Activated naive CD4-positive, alpha-beta T cell treated with anti-CD3 and anti-CD28 coated beads, Interleukin-2, amount 50 U/mL, for 72 hours (primary cell): ENCODE measurements at regions not wholly inside any gene's neighbourhood (a gene's known extent, or its start where the extent isn't known, plus 50 kb on each side); places are given as distances from the start of the nearest gene placed in this dataset.
"Not testable (repeated sequence)": the region's sequence is repeated elsewhere in the genome, so short reads cannot be mapped to it uniquely, and the experiment has no call there.

Source experiments
- ATAC-seq, 2 donors: fragments of 150-1000 bp; cut with Tn5 transposase; 2 replicates each; pipeline ENCODE4 v1.10.0; 2021; ENCODE audit warnings: mild to moderate bottlenecking in 2 of 2, moderate library complexity in 2 of 2
- DNase-seq, 2 donors: peaks; one replicate each; pipeline ENCODE4 v3.0.0; 2021 to 2022; ENCODE audit warnings: low spot score in 2 of 2
- H3K27ac Mint-ChIP-seq, 2 donors: one replicate each; pipeline ENCODE4 v1.8.0; 2022; ENCODE audit warnings: mild to moderate bottlenecking in 2 of 2, mixed read lengths in 2 of 2
- H3K36me3 Mint-ChIP-seq, 2 donors: one replicate each; pipeline ENCODE4 v1.8.0; 2022; ENCODE audit warnings: mixed read lengths in 2 of 2
- H3K9me3 Mint-ChIP-seq, 2 donors: one replicate each; pipeline ENCODE4 v1.8.0; 2022; ENCODE audit warnings: mixed read lengths in 2 of 2

DNA sequence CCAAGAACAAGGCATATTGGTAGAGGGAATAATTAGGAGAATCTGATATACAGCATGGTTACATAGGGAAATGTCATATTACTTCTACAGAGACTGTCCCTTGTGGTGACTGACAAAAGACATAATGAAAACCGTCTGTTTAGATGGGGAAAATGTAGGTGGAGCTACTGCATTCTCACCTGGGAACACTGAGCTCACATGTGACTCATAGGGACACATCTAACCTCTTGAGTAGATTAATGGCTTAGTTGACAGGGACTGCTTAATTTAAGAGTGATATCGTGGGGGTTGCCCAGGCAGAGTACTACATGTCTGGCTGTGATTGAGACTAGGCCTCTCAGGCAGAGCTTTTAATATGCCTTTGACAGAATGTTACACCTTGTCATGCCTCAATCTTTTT lies 235.3 kb upstream of the ZFP64 start:
- ATAC-seq (no peak), DNase-seq (no peak)
- peaks cover 0 to 12% of the 10 kb centered on the region in 2 donors for H3K36me3 Mint-ChIP-seq
- no peak overlapping the region for H3K27ac Mint-ChIP-seq
- H3K9me3 Mint-ChIP-seq = peaks cover 14 to 23% of the 10 kb centered on the region in 2 donors

GRCh38 chr20:52425701-52426100 lies 234.1 kb upstream of the ZFP64 start:
- no peak for DNase-seq
- Mint-ChIP-seq H3K36me3 (peaks cover 0 to 9% of the 10 kb centered on the region in 2 donors), H3K9me3 (peaks cover 14% of the 10 kb centered on the region in 2 donors), H3K27ac (no peak overlapping the region)
- ATAC-seq = no peak

DNA sequence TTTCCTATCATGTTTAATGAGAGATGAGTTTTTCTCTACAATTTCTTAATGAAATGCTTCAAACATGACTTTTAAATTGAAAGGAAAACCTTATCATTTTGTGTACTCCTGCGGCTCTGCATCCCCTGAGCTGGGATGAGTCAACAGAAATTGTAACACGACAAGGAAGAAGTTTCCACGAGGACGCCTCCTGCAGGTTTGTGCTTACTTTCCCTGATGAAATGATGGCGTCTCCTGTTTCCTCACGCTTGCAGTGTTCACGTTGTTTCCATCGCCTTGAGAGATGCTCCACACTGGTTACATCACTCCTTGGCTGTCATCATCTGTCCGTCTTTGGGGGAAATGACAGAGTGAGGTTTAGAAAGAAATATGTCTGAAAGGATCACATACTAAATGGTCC lies 233.7 kb upstream of the ZFP64 start:
- Mint-ChIP-seq H3K9me3 (peaks cover 14% of the 10 kb centered on the region in 2 donors), H3K36me3 (peaks cover 0 to 7% of the 10 kb centered on the region in 2 donors), H3K27ac (peak overlapping the region; percentile 67 to 97)
- ATAC-seq = peak; percentile 20 to 35
- DNase-seq = no peak

DNA sequence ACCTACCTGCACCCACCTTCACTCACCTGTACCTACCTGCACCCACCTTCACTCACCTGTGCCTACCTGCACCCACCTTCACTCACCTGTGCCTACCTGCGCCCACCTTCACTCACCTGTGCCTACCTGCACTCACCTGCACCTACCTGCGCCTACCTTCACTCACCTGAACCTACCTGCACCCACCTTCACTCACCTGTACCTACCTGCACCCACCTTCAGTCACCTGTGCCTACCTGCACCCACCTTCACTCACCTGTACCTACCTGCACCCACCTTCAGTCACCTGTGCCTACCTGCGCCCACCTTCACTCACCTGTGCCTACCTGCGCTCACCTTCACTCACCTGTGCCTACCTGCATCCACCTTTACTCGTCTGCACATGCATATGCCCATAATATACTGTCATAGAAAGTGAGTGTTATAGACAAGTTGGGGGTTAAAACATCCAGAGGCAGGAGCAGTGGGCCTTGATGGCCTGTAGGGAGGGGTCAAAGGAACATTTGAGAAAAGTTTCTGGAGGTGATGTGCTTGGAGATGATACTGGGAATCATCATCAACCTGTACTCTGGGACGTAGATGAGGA lies 232.9 kb upstream of the ZFP64 start:
- ATAC-seq = peak; percentile 5 to 14
- Mint-ChIP-seq H3K9me3 (peaks cover 10 to 15% of the 10 kb centered on the region in 2 donors), H3K27ac (peak overlapping the region; percentile 67 to 97), H3K36me3 (peaks cover 0 to 12% of the 10 kb centered on the region in 2 donors)
- not testable (repeated sequence) for DNase-seq

GRCh38 chr20:52423536-52424140 lies 232.1 kb upstream of the ZFP64 start:
- DNase-seq, ATAC-seq: not testable (repeated sequence)
- peak overlapping the region; percentile 33 to 87 for H3K27ac Mint-ChIP-seq
- peaks cover 10 to 19% of the 10 kb centered on the region in 2 donors for H3K9me3 Mint-ChIP-seq
- H3K36me3 Mint-ChIP-seq = peaks cover 0 to 16% of the 10 kb centered on the region in 2 donors

- ATAC-seq = peak; percentile 24 to 34
- Mint-ChIP-seq H3K9me3 (peaks cover 10 to 22% of the 10 kb centered on the region in 2 donors), H3K27ac (peak overlapping the region; percentile 33 to 57), H3K36me3 (peaks cover 0 to 17% of the 10 kb centered on the region in 2 donors)
- DNase-seq = no peak
Observed at GRCh38 chr20:52422574-52423336, 231.2 kb upstream of the ZFP64 start.

DNA sequence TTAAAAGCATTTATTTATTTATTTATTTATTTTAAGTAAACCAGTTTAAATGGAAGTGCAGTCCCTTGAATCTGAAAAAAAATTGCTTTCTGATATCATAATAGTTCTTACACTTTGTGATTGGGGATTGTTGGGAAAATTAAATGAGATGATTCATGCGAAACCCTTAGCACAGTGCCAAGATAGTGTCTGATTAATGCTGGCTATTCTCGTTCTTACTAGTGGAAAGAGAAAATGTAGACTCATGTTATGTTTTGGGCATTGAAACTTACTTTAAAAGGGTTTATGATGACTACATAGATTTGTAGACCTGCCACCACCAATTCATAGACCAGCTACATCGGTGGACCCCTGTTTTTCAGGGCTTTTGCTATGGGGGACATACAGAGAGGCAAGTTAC lies 229.2 kb upstream of the ZFP64 start:
- Mint-ChIP-seq H3K9me3 (peaks cover 10 to 26% of the 10 kb centered on the region in 2 donors), H3K36me3 (peaks cover 0 to 17% of the 10 kb centered on the region in 2 donors), H3K27ac (no peak overlapping the region)
- DNase-seq (no peak), ATAC-seq (peak; percentile 24 to 72)

DNA sequence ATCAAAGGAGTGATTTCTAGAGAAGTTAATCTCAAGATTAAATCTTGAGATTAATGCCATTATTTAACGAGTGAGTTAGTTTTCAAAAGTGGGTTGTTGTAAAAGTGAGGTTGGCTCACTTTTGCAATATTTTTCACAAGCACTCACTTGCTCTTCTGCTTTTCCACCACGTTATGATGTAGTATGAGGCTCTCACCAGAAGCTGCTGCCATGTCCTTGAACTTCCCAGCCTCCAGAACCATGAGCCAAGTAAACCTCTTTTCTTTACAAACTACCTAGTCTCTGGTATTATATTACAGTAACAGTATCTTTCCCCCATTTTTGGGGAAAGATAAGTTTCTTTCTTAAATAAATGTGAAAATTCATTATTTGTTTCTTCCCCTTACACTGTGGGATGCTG lies 227.6 kb upstream of the ZFP64 start:
- ATAC-seq (no peak), DNase-seq (no peak)
- H3K27ac Mint-ChIP-seq = no peak overlapping the region
- peaks cover 6 to 22% of the 10 kb centered on the region in 2 donors for H3K9me3 Mint-ChIP-seq
- peaks cover under 1 to 17% of the 10 kb centered on the region in 2 donors for H3K36me3 Mint-ChIP-seq

DNA sequence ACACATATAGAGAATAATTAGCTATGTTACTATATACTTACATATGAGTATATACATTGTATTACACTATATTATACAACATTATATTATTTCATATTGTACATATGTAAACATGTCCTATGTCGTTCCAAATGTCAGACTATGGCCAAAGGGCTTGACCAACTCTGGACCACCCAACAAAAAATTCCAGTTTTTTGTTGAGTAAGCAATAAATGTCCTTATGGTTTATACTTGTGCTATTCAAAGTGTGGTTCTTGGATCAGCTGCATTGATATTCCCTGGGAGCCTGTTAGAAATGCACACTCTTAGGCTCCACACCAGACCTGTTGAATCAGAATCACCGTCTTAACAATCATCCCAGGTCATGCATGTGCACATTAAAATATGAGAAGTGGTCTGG lies 225.4 kb upstream of the ZFP64 start:
- Mint-ChIP-seq H3K36me3 (peaks cover 19 to 30% of the 10 kb centered on the region in 2 donors), H3K9me3 (peaks cover 8 to 29% of the 10 kb centered on the region in 2 donors), H3K27ac (no peak overlapping the region)
- no peak for DNase-seq
- ATAC-seq = no peak

DNA sequence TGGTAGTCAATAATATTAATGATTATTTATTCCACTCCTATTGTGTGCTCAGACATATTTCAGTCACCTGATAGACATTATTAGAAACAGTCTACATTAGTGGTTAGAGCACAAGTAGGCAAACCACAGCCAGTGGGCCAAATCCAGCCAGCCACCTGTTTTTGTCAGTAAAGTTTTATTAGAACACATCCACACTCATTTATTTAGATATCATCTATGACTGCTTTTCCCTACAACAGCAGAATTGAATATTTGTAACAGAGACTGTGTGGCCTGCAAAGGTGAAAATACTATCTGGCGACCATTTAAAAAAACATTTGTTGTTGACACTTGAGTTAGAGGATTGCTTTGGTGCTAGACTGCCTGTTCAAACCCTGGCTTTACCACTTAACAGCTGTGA lies 220.0 kb upstream of the ZFP64 start:
- ATAC-seq (no peak), DNase-seq (no peak)
- peaks cover 25 to 26% of the 10 kb centered on the region in 2 donors for H3K36me3 Mint-ChIP-seq
- H3K9me3 Mint-ChIP-seq = peaks cover 16 to 19% of the 10 kb centered on the region in 2 donors
- H3K27ac Mint-ChIP-seq = no peak overlapping the region

DNA sequence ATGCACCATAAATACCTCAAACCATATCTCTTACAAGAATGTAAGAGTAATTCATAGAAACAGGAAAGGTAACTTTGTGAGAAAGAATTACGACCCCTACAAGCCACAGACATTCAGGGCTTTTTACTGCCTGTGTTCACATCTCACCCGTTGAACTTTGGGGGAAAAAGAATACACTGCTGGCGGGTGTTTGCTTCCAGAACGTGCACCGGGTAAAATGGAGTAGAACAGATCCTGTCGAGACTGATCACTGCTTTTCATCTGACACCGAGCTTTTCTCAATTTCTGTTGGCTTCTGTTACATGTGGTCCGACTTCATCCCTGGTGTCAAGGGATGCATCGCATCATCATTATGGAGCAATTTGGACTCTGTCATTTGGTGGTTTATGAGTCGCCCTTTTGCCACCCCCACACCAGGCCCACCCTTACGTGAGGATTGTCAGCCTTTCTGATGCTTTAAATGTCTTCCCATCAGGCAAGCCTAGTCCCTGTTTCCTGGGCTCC lies 219.2 kb upstream of the ZFP64 start:
- H3K36me3 Mint-ChIP-seq = peaks cover 28 to 31% of the 10 kb centered on the region in 2 donors
- ATAC-seq = peak; percentile 39
- H3K27ac Mint-ChIP-seq = peak overlapping the region; percentile 48 to 88
- peaks cover 20% of the 10 kb centered on the region in 2 donors for H3K9me3 Mint-ChIP-seq
- no peak for DNase-seq

GRCh38 chr20:52410182-52410647 lies 218.6 kb upstream of the ZFP64 start:
- peak; percentile 75 to 83 for ATAC-seq
- Mint-ChIP-seq H3K27ac (peak overlapping the region; percentile 48 to 88), H3K9me3 (peaks cover 20% of the 10 kb centered on the region in 2 donors), H3K36me3 (peaks cover 28 to 31% of the 10 kb centered on the region in 2 donors)
- peak in 1 of 2 donors; percentile 43 for DNase-seq

DNA sequence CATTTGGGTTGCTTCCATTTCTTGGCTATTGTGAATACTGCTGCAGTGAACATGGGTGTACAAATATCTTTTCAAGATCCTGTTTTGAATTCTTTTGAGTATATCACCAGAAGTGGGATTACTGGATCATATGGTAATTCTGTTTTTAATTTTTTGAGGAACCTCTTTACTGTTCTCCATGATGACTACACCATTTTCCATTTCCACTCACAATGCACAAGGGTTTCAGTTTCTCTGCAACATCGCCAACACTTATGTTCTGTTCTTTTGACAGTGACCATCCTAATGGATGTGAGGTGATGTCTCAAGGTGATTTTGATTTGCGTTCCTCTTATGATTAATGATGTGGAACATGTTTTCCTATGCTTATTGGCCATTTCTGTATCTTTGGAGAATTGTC lies 214.4 kb upstream of the ZFP64 start:
- no peak for ATAC-seq
- Mint-ChIP-seq H3K27ac (no peak overlapping the region), H3K36me3 (peaks cover 17 to 18% of the 10 kb centered on the region in 2 donors), H3K9me3 (peaks cover 13 to 19% of the 10 kb centered on the region in 2 donors)
- DNase-seq = no peak

DNA sequence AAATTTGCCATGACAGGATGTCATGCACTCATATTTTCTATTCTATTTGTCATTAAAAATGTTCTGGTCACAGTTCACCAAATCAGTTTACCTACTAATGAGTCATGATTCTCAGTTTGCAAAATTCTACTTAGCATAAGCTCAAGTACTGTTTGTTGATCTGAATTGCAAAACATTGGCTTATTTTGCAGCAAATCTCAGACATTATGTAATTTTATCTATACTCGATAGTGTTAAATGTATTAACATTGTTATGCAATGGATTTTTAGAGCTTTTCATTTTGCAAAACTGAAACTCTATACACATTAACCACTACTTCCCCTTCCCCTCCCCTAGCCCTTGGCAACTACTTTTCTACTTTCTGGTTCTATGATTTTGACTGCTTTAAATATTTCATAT lies 213.8 kb upstream of the ZFP64 start:
- H3K36me3 Mint-ChIP-seq = peaks cover 17 to 18% of the 10 kb centered on the region in 2 donors
- H3K9me3 Mint-ChIP-seq = peaks cover 13 to 19% of the 10 kb centered on the region in 2 donors
- H3K27ac Mint-ChIP-seq = peak overlapping the region; percentile 30 to 89
- DNase-seq (no peak), ATAC-seq (peak; percentile 46 to 64)

DNA sequence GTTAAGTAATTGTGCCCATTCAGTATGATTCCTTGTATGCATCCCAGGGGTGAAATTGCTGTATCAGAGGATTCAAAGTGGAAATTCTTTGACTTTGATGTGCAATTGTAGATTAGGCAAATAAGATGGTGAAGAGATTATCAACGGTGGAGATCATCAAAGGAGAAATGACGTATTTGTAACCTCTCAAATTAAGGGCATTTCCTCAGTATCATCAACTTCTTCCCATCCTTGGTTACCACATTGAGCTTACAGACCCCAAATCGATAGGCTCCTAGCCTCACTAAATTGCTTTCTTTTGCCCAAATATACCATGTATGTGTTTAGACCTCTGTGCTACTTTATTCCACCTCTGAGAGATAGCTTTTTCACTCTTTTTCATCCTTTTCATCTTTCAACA lies 213.1 kb upstream of the ZFP64 start:
- peak in 1 of 2 donors; percentile 11 for ATAC-seq
- no peak for DNase-seq
- H3K9me3 Mint-ChIP-seq = peaks cover 13 to 19% of the 10 kb centered on the region in 2 donors
- H3K27ac Mint-ChIP-seq = peak overlapping the region; percentile 30 to 89
- peaks cover 17 to 18% of the 10 kb centered on the region in 2 donors for H3K36me3 Mint-ChIP-seq

DNA sequence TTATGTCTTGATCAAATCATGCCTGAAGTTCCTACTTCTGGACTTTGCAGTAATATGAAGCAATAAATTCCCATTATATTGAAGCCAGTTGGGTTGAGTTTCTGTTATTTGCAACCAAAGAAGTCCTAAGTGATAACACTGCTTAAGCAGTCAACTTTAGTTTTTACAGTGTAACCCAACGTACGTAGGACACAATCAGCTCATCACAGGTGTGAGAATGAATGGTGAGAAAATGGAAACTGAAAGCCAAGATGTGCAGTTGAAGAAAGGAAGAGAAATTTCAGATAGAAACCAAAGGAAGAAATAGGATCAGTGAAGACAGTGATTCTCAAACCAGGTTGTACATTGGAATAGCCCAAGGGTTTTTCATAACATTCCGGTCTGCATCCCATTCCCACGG lies 211.4 kb upstream of the ZFP64 start:
- H3K36me3 Mint-ChIP-seq = peaks cover 17 to 18% of the 10 kb centered on the region in 2 donors
- ATAC-seq (peak; percentile 59 to 77), DNase-seq (no peak)
- H3K9me3 Mint-ChIP-seq = peaks cover 13 to 19% of the 10 kb centered on the region in 2 donors
- peak overlapping the region in 1 of 2 donors; percentile 5 for H3K27ac Mint-ChIP-seq

DNA sequence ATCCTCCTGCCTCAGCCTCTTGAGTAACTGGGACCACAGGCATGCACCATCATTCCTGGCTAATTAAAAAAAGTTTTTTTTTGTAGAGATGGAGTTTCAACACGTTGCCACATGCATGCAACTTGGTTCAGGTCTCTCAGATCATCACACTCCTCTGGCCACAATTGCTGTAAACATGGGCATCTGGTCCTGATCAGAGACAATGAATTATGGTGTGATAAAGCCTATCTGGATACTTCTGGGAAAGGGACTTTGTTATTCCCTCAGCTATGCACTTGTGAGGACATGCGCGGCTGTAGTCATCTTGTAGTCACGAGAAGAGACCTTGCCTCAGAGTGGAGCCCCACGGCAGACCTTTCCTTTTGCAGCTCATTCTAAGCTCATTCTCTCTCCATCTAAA lies 210.9 kb upstream of the ZFP64 start:
- DNase-seq = no peak
- ATAC-seq = peak in 1 of 2 donors; percentile 3
- peaks cover 14 to 17% of the 10 kb centered on the region in 2 donors for H3K36me3 Mint-ChIP-seq
- no peak overlapping the region for H3K27ac Mint-ChIP-seq
- H3K9me3 Mint-ChIP-seq = peaks cover 13 to 19% of the 10 kb centered on the region in 2 donors
